Muscle of leg (tissue), 3 donors: ENCODE measurements at regions not wholly inside any gene's neighbourhood (a gene's known extent, or its start where the extent isn't known, plus 50 kb on each side); places are given as distances from the start of the nearest gene placed in this dataset.

Experiments used
- DNase-seq: peaks from one replicate; pipeline ENCODE4 v3.0.0; 2013
- H3K27ac ChIP-seq: one replicate; pipeline ENCODE4 v1.5.1; 2013; ENCODE audit warnings: mild to moderate bottlenecking, low read length, control low read depth
- H3K27me3 ChIP-seq: one replicate; pipeline ENCODE4 v1.6.1; 2013; ENCODE audit warnings: low read length; ENCODE audit not compliant: control insufficient read depth, insufficient read depth
- H3K36me3 ChIP-seq: one replicate; pipeline ENCODE4 v1.6.1; 2013; ENCODE audit warnings: low read length; ENCODE audit not compliant: control insufficient read depth, insufficient read depth
- H3K4me1 ChIP-seq: one replicate; pipeline ENCODE4 v1.6.1; 2013; ENCODE audit warnings: low read length; ENCODE audit not compliant: control insufficient read depth, insufficient read depth
- H3K4me3 ChIP-seq: one replicate; pipeline ENCODE4 v1.5.1; 2013; ENCODE audit warnings: low read length, control low read depth
- H3K9me3 ChIP-seq: replicated peaks from 2 replicates; pipeline ENCODE4 v1.6.1; 2013; ENCODE audit warnings: low read depth, low read length; ENCODE audit not compliant: control insufficient read depth
- WGBS: methylation state at CpG from one replicate; pipeline ENCODE4 v1.1.5; 2013; ENCODE audit warnings: missing lambda C conversion rate; ENCODE audit not compliant: insufficient coverage; 5-methylcytosine and 5-hydroxymethylcytosine counted together

- 0% methylated on average over 9 of the region's 16 CpGs for WGBS
- H3K27me3 ChIP-seq = peaks cover 2% of the 10 kb centered on the region
- peak; percentile 86 for DNase-seq
- no peak overlapping the region for H3K4me3 ChIP-seq
- no peaks in the 10 kb centered on the region for H3K36me3 ChIP-seq
- H3K27ac ChIP-seq = no peak overlapping the region
- H3K4me1 ChIP-seq = peaks cover 17% of the 10 kb centered on the region
- H3K9me3 ChIP-seq = no peaks in the 10 kb centered on the region
Observed at GRCh38 chr5:133868946-133869518, 99.4 kb downstream of the C5orf15 start.

GRCh38 chr5:133867851-133868545 lies 100.4 kb downstream of the C5orf15 start:
- H3K27ac ChIP-seq = no peak overlapping the region
- peaks cover 17% of the 10 kb centered on the region for H3K4me1 ChIP-seq
- H3K27me3 ChIP-seq = peaks cover 2% of the 10 kb centered on the region
- no peaks in the 10 kb centered on the region for H3K9me3 ChIP-seq
- H3K4me3 ChIP-seq = no peak overlapping the region
- no peak for DNase-seq
- no peaks in the 10 kb centered on the region for H3K36me3 ChIP-seq
- 78% methylated on average over 4 of the region's 10 CpGs for WGBS

DNA sequence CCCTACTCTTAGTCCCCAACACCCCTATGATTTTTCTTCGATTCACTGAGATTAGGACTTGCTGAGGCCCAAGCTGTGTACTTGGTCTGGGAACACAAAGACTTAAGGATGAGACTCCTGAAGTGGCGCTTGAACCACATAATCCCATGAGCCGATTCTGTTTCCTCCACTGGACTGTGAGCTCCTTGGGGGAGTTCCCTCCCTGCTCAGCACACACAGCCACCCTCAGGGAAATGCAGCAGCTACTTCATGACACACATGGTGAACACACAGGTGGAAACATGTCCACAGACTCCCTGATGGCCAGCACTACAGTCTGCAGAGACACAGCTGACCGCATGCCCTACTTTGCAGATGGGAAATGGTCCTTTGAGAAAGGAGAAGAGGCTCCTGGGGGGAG lies 101.1 kb downstream of the C5orf15 start:
- no peaks in the 10 kb centered on the region for H3K27me3 ChIP-seq
- H3K9me3 ChIP-seq = no peaks in the 10 kb centered on the region
- H3K4me3 ChIP-seq = no peak overlapping the region
- H3K36me3 ChIP-seq = no peaks in the 10 kb centered on the region
- WGBS = 72% methylated on average over 4 of the region's 4 CpGs
- peaks cover 17% of the 10 kb centered on the region for H3K4me1 ChIP-seq
- no peak for DNase-seq
- no peak overlapping the region for H3K27ac ChIP-seq

DNA sequence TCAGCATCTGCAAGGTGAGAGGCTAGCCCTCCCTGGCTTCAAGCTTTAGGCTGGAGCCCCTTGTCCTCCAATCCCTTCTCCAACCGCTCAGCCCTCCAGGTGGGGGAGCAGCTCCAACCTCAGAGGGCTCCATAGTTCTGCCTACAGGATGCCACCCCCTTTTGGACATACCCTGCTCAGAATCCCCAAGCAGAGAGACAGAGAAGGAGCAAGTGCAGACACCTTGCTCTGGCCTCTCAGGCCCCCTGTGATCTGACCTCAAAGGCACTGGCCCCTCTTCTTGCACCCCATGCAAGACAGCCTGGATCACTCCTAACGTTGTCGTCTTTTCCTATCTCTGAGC lies 101.6 kb downstream of the C5orf15 start:
- H3K9me3 ChIP-seq = no peaks in the 10 kb centered on the region
- H3K27me3 ChIP-seq = no peaks in the 10 kb centered on the region
- H3K36me3 ChIP-seq = no peaks in the 10 kb centered on the region
- no peak overlapping the region for H3K4me3 ChIP-seq
- peaks cover 17% of the 10 kb centered on the region for H3K4me1 ChIP-seq
- no peak for DNase-seq
- no peak overlapping the region for H3K27ac ChIP-seq
- WGBS = 63% methylated on average over 2 of the region's 3 CpGs

DNA sequence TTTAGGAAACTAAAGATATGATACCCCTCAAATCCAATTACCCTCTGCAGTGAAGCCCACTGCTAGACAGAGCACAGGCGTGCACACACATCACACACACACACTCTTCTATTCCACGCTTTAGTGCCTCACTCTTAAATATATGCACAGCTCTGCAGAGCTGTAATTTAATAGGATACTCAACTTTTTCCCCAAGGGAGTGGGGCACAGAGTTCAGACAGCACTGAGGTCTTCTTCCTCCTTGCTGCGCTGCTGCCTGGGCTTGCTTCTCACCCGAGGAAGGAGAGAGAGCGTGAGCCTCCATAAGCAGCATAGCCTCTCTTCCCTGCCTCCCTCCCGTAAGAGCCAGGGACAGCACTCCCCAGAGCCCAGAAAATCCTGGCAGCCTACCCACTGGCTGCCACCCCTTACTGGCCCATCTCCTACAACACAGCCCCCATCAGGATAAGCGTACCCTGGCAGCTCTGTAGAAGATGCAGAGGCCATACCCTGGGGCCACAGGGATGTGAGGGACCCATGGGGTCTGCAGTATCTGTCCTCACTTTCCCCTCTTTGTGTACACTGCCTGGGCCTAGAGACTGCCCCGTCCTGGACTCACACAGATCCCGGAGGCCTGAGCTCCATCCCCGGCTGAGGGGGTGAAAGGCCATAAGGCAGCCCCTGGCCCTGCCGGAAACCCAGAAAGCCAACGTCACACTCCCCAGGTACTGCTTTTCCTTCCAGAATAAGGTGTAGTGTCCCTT lies 102.1 kb downstream of the C5orf15 start:
- H3K9me3 ChIP-seq = no peaks in the 10 kb centered on the region
- no peak for DNase-seq
- no peak overlapping the region for H3K27ac ChIP-seq
- peaks cover 17% of the 10 kb centered on the region for H3K4me1 ChIP-seq
- no peak overlapping the region for H3K4me3 ChIP-seq
- 79% methylated on average over 11 of the region's 12 CpGs for WGBS
- no peaks in the 10 kb centered on the region for H3K27me3 ChIP-seq
- H3K36me3 ChIP-seq = no peaks in the 10 kb centered on the region

GRCh38 chr5:133865113-133865512 lies 103.3 kb downstream of the C5orf15 start:
- no peaks in the 10 kb centered on the region for H3K9me3 ChIP-seq
- no peak overlapping the region for H3K4me3 ChIP-seq
- H3K4me1 ChIP-seq = peaks cover 17% of the 10 kb centered on the region
- H3K27me3 ChIP-seq = peaks cover 2% of the 10 kb centered on the region
- no peaks in the 10 kb centered on the region for H3K36me3 ChIP-seq
- no peak overlapping the region for H3K27ac ChIP-seq
- no peak for DNase-seq
- 69% methylated on average over 2 of the region's 5 CpGs for WGBS

GRCh38 chr5:133864711-133865110 lies 103.7 kb downstream of the C5orf15 start:
- no peak for DNase-seq
- WGBS = 81% methylated on average over 3 of the region's 5 CpGs
- H3K27ac ChIP-seq = no peak overlapping the region

DNA sequence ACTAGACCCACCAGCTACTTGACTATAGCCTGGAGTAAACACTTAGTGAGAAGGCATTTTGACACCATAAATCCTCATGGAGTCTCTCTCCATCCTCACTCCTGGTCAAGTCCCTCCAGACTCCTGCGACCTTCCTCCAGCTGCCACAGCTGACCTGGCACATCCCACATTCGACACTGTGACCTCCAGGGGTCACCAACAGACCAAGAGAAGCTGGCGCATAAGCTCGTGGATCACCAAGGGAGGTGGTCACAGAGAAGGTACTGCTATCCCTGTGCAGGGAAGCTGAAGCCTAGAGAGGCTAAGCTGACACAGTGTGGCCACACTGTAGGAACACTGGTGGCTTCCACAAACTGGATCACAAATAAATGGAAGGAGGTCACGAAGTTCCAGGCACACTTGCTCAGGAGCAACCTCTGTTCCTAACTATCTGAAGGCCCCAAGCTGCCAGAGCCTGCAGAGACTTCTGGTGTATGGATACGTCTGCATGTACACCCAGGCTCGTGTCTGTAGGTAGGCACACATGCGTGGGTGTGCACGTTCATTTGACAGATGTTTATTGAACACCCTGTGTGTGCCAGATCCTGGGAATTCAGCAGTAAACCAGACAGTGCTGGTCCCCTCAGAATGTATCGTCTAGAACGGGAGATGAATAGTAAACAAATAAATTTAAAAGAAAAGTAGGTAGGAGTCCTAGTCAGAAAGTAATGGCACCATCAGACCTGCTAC lies 104.4 kb downstream of the C5orf15 start:
- 62% methylated on average over 8 of the region's 11 CpGs for WGBS
- H3K27me3 ChIP-seq = peaks cover 2% of the 10 kb centered on the region
- DNase-seq = no peak
- peaks cover 9% of the 10 kb centered on the region for H3K4me1 ChIP-seq
- peaks cover 4% of the 10 kb centered on the region for H3K9me3 ChIP-seq
- H3K4me3 ChIP-seq = no peak overlapping the region
- H3K36me3 ChIP-seq = no peaks in the 10 kb centered on the region
- no peak overlapping the region for H3K27ac ChIP-seq

More at GRCh38 chr5:133864711-133865110, 103.7 kb downstream of the C5orf15 start:
- peaks cover 2% of the 10 kb centered on the region for H3K27me3 ChIP-seq
- H3K9me3 ChIP-seq = no peaks in the 10 kb centered on the region
- no peak overlapping the region for H3K4me3 ChIP-seq
- H3K36me3 ChIP-seq = no peaks in the 10 kb centered on the region
- peaks cover 14% of the 10 kb centered on the region for H3K4me1 ChIP-seq

- no peak overlapping the region for H3K27ac ChIP-seq
- peaks cover 9% of the 10 kb centered on the region for H3K4me1 ChIP-seq
- no peaks in the 10 kb centered on the region for H3K36me3 ChIP-seq
- H3K4me3 ChIP-seq = no peak overlapping the region
- H3K9me3 ChIP-seq = peaks cover 5% of the 10 kb centered on the region
- DNase-seq = no peak
- WGBS = 72% methylated on average over 9 of the region's 9 CpGs
- H3K27me3 ChIP-seq = peaks cover 2% of the 10 kb centered on the region
Observed at GRCh38 chr5:133861161-133861737, 107.2 kb downstream of the C5orf15 start.

DNA sequence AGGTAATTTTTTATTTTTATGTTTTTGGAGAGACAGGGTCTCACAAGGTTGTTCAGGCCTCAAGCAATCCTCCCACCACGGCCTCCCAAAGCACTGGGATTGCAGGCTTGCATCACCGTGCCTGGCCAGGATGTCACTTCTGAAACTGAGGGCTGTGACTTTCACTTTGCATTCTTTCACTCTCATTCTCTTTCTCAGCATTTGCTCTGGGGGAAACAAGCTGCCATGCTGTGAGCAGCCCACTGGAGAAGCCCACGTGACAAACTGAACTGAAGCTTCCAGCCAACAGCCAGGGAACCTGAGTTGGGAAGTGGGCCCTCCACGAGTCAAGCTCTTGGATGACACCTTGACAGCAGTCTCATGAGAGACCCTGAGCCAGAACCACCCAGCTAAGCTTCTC lies 109.4 kb downstream of the C5orf15 start:
- Histone ChIP-seq H3K27ac (no peak overlapping the region), H3K4me1 (no peaks in the 10 kb centered on the region), H3K36me3 (no peaks in the 10 kb centered on the region), H3K9me3 (peaks cover 5% of the 10 kb centered on the region), H3K4me3 (no peak overlapping the region), H3K27me3 (peaks cover 5% of the 10 kb centered on the region)
- WGBS = 70% methylated on average over 4 of the region's 4 CpGs
- no peak for DNase-seq
